Colon (tissue), 2 donors: ENCODE measurements at regions not wholly inside any gene's neighbourhood (a gene's known extent, or its start where the extent isn't known, plus 50 kb on each side); places are given as distances from the start of the nearest gene placed in this dataset.

Experiments
- FAIRE-seq: peaks from 2 replicates; lab custom pipeline; 2012; peaks lifted over from hg19 to GRCh38; lab: Jason Lieb, UNC
- donor health status: control.
- donor health status: control.

DNA sequence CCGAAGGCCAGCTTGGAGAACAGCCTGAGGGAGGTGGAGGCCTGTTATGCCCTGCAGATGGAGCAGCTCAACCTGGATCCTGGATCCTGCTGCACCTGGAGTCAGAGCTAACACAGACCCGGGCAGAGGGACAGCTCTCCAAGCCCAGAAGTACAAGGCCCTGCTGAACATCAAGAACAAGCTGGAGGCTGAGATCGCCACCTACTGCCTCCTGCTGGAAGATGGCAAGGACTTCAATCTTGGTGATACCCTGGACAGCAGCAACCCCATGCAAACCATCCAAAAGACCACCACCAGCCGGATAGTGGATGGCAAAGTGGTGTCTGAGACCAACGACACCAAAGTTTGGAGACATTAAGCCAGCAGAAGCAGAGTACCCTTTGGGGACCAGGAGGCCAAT lies 223.5 kb upstream of the ID4 start:
- FAIRE-seq = no peak

DNA sequence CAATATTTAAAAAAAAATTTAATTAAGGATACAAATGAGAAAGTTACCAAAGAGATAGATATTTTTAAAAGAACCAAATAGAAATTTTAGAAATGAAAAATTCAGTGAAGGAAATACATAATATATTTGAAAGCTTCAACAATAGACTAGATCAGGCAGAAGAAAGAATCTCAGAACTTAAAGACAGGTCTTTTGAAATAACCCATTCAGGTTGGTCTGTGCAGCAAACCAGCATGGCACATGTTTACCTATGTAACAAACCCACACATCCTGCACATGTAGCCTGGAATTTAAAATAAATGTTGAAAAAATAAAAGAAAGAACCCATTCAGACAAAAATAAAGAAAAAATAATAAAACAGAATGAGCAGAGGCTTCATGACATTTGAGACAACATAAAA lies 221.1 kb upstream of the ID4 start:
- no peak for FAIRE-seq

DNA sequence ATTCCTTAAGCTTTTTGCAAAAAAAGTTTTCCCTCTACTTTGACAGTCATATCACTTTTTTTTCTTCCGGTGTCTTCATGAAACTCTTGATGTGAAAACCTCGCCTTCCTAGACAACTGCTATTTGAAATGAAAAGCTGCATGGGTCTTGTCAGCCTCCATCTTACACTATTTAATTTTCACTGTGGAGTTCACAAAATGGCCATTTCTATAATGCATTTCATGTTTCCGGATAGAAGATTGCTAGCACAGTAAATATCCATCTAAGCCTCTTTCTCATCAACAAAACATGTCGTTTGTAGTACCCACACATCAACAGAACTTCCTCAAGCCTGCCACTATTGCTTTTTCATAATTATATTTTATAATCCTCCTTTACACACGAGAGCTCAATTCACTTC lies 204.9 kb upstream of the ID4 start:
- FAIRE-seq = no peak

DNA sequence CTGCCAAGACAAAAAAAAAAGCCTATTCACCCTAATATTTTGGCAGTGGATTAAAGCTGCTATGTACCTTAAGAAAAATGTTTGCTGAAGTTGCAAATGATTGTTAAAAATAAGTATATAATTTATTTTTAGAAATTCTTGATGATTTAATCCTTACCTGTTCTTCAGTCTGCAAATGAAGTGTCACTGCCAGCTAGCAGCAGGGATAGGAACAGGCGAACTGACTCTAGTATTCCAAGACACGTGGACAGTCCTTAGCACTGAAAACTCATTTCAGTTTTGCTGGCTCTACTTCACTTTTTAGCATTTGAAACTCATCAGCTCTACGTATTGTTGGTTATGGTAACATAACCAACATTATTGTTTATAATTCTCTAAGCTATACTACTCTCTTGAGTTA lies 204.4 kb upstream of the ID4 start:
- no peak for FAIRE-seq

DNA sequence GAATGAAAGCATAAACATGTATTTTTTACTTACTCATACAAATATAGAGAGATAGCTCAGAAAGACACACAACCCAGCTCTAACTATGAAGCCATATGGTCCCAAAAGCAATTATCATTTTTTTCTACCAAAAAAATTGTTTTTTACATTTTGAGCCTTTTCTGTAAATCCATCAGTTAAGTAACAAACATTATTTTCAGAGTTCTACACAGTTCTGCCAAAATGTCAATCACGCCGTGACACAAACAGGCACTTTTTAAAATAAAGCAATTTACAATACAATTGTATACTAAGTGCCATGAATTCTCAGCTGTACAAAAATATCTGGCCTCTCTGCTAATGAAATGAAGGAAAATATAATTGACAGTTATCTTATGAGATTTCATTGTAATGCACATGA lies 201.4 kb upstream of the ID4 start:
- no peak for FAIRE-seq

DNA sequence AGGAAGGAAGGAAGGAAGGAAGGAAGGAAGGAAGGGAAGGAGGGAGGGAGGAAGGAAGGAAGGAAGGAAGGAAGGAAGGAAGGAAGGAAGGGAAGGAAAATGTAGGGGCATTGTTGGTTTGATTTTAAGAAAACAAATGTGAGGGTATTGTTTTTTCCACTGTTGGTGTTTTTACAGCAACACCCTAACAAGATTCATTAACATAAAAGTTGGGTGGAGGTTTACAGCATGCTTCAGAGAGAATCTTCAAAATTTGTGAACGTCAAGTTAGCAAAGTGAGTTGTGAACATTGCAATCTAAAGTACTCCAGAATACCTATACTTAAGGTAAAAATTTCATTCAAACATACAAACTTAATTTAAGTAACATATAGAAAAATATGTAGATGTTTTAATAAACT lies 200.2 kb upstream of the ID4 start:
- FAIRE-seq = no peak

DNA sequence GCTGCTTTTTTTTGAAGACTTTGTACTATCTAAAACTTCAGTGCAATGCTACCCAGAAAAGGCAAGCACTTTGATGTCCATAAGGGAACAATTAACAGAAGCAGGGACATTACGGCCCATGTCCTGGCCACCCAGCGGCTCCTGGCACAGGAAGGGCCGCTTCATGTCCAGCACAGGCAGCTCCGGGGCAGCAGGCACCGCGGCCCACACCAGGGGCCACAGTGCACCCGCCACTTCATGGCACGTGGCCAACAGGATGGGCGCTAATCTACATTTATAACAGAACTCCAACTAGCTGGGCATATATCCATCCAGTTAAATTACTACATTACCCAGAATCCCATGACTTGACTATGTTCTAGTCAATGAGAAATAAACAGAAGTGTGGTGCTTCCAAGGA lies 198.2 kb upstream of the ID4 start:
- no peak for FAIRE-seq

DNA sequence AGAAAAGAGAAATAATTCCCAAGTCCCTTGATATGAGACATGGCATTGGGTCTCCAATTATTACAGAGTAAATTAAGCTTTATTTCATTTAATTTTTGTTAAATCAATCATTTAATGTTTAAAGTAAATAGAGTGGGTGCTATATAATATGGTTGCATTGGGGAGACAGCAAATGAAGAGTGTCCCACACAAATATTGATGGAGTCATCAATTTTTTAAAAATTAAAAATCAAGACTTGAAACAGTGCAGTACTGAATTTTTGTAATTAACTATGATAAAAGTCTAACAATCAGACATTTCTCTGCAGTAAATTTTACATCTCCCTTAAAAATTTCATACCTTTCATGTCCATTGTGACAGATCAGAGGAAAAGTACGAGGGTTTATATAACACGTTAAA lies 193.9 kb upstream of the ID4 start:
- FAIRE-seq = no peak

DNA sequence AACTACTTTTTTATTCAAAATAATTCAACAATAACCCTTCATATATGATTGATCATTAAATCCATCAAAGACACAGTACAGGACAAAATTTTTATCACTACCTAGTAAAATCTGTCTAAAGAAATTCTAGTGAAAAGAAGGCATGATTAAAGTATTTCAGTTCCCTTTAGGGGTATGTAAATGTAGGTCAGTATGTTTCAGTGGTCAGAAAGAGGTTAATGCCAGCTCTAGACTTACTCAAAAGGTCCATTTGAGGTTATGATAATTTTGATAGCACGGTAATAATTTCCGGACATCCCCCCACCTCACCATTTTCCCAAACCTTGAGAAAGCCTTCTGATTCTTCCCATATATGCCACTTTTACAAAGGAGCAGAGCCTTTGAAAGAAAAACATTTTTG lies 193.5 kb upstream of the ID4 start:
- no peak for FAIRE-seq

DNA sequence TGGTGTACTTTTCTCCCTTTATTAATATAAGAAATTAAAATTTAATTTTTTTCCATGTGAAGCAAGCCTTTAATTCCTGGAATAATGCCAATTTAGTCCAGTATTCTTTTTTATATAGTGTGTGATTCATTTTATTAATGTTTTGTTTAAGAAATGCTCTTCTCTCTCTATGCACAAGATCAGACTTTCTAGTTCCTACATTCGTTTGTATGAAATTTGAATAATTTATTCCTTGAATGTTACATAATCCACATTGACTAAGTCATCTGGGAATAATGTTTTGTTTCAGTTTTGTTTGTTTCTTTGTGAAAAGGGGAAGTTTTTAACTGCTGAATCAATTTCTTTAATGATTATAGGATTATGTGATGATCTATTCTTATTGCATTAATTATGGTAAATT lies 181.4 kb upstream of the ID4 start:
- FAIRE-seq = no peak

DNA sequence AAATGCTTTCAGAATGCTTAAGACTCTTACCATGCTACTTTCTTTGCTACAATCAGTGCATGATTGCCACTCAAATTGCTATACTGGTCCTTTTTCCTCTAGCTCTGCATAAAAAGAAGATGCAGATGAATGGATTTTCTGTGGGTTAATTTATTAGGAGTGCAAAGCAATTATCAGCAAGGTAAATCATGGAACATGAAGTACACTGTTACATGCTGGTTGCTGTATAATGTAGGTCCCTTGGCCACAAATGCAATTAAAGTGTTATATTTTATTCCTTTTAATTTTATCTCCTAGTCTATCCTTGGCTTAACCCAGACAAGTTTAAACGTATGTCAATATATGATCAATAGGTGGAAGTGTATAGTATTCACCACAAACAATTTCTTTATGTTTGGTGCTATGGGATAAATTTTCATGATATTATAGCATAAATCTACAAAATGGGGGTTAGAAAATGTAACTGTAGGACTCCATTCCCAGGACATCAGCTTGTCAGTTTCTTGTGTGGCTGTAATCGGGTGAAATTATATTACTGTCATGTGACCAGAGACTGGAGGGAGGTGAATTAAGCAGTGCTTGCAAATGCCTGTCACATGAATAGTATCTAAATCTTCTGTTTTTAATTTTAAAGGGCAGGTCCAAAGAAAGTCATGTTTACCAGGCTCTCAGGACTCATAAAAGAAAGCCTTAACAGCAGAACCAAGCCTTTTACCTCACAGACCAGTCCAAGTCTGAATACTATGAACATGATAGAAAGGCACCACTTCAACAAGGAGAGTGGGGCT lies 176.9 kb upstream of the ID4 start:
- no peak for FAIRE-seq

DNA sequence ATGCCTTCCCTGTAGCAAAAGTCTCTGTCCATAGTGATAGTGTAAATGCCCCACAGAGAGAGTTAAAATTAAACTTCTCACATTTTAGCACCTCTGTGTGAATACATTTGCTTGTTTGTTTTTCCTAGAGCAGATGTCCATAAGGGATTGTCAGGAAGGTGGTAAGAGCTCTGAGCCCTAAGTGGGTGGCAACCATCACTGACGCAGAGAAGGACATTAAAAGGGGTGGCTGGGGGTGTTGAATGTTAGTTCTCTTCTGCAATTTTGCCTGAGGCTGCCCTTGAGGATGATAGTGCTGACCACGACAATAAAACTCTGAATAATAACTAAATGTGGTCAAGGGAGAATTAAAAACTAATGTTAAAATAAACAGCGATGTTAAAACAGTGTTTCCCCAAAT lies 174.3 kb upstream of the ID4 start:
- no peak for FAIRE-seq

DNA sequence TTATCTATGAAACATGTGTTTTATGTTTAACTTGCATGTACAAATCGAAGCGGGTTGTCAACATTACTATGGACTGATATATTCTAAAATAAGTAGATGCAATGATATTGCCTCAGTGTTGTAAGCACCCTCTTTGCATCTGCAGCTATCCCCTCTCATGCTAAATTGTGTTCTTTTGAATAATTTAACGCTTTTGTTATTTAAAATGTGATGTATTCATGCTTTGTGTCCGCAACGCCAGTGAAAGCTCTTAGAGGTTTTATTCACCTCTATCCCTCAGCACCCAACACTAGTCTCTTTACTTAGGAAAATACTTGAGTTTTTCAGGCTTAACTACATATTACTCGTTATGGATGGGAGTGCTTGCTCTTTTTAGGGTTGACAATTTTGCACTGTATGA lies 173.7 kb upstream of the ID4 start:
- FAIRE-seq = no peak

DNA sequence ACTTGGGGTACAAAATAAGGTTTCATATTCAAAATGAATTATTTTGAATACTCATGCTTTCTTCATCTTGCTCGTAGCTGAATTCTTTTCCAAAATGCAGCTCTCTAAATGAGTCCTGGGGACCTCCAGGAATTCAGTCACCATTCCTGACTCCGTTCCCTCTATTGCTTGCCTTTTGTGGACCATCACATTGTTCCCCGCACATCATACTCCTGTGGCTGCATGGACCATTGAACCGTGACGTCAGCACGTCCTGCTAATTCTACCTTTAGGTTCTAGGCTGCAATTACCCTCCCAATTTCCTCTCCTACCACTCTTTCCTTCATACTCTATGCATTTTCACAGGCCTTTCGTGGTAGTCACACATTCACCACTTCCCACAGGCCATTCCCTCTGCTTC lies 173.1 kb upstream of the ID4 start:
- no peak for FAIRE-seq

DNA sequence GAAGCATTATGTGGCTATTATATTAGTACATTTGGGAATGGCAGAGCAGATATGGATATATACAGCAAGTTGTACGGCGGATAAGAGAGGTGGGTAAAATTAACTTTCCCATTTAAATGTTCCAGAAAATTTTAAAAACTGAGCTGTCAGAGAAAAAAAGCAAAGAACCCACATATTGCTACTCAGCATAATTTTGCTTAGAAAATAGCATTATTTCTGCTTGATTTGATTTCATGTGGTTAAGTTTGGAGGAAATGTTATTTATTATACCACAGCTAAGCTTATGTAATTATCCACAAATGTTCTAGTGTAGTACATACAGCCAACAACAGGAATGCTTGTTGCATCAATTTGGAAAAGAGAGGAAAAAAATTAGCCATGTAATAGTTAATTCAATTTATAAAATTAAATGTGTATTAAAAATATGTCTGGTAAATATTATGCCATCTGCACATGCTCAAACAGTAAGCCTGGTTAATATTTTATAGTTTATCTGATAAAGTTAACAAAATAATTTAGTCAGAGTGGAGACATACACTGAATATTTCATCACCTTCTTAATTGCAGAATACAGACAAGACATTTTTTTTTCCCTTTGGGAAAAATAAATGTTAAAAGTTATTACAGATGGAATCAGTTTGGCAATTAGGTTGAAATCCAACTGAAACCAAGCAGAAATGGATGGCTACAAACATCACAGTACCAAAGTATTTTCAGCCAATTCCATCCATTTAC lies 172.1 kb upstream of the ID4 start:
- no peak for FAIRE-seq

DNA sequence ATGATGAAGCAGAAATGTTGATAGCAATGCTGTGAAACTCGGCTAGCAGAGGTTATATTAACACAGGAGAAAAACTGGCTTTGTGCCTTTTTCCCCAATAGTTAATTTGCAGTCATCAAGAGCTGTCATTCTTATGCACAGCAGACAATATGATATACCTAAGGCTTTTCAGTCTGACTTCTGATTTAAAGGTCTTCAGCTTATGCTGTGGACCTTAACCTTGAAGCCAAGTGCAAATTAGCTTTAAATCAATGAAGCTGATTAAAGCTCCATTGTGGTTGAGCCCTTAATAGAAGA lies 171.6 kb upstream of the ID4 start:
- no peak for FAIRE-seq

DNA sequence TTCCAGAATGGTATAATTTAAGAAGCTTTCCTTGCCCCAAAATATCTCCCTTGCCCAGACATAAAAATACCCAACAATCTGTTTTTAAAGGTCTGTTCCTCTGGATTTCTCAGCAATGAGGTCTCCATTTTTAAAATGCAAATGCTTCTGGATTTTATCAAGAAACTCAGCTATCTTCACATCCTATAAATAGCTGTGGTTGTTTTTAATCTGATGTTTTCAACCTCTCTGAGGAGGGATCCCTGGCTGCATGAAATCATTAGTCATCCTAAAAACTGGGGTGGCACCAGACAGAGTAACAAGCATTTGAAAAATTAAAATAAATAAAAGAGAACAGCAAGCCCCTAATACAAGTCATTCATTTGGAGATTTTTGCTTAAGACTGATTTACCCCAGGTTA lies 168.5 kb upstream of the ID4 start:
- no peak for FAIRE-seq

DNA sequence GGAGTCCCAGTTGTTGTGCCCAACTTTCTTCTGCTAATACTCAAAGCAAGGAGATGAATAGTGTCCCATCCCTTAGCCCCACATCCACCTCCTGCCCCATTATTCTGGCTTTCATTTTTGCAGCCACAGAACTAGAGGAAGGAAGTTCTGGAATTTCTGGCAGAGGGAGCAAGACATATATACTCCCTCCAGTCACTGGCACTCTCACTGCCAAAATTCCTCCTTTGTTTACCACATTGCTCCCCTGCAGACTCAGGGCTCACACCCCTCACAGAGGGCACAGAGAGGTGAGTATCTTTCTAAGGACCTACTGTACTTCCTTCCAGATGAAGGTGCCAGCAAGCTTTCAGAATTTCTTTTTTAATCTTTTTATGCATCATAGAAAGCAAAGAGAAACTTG lies 168.0 kb upstream of the ID4 start:
- no peak for FAIRE-seq

DNA sequence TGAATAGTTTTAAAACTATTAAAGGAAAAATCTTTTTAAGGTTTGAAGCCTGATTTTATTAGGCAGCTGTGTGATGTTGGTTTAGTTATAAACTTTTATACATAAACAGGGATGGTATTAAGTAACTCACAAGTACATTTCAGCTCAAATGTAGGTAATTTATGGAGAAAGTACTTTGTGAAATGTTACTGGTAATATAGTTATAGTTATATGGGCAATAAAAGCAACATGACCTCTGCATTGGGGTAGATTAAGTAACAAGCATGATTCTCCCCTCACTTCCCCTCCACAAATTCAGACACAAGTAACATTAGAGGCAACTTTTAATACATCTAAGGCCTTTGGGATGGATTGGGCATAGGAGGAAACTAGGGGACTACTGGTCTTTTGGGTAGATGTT lies 154.3 kb upstream of the ID4 start:
- FAIRE-seq = no peak

DNA sequence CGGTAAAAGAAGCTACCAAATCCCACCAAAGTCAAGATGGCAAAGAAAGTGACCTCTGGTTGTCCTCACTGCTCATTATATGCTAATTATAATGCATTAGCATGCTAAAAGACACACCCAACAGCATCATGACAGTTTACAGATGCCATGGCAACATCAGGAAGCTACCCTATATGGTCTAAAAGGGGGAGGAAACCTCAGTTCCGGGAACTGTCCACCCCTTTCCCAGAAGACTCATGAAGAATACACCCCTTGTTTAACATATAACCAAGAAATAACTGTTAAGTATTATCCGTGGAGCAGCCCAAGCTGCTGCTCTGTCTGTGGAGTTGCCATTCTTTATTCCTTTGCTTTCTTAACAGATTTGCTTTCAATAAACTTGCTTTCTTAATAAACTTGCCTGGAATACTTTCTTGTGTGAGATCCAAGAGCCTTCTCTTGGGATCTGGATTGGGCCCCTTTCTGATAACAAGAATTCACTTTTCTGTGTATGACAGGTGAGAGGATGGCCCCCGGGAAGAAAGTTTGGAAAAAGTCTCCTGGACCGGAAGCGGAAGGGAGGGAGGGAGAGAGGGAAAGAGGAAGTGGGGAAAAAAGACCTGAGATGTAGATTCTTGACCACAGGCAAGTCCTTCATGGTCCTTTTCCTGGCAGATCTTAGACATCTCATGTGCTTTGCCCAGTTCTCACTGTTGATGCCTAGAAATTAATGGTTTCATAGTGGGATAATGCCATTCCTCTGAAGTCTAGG lies 146.7 kb upstream of the ID4 start:
- FAIRE-seq = no peak

DNA sequence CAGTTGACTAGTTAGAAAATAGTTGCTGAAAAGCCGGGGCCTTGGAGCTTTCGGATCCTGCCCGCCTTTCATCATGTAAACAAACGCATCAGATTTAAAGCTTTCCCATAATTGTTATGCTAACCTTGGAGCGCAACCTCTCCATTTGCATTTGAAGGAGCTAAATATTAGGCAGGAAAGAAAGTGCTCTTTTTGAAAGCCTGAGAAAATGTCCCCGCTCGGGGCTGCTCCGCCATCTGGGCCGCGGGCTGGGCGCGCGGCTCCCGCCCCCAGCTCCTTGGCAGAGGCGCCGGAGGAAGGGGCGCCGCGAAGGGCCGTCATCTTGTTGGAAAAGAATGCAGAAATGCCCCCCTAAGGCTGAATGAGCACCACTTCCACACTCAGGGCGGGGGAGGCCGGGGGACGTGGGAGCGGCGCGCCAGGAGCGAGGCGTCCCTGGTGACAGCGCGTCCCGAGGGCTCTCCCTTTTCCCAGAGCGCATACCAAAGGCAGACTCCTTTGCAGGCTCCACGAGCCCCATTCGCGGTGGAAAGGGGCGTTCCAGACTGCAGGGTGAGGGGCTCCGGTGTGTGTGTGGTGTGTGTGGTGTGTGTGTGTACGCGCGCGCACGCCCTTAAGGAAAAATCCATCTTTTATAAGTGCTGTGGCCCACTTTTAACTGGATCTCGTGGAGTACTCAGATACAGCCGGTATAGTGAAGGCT lies 145.6 kb upstream of the ID4 start:
- FAIRE-seq = no peak

DNA sequence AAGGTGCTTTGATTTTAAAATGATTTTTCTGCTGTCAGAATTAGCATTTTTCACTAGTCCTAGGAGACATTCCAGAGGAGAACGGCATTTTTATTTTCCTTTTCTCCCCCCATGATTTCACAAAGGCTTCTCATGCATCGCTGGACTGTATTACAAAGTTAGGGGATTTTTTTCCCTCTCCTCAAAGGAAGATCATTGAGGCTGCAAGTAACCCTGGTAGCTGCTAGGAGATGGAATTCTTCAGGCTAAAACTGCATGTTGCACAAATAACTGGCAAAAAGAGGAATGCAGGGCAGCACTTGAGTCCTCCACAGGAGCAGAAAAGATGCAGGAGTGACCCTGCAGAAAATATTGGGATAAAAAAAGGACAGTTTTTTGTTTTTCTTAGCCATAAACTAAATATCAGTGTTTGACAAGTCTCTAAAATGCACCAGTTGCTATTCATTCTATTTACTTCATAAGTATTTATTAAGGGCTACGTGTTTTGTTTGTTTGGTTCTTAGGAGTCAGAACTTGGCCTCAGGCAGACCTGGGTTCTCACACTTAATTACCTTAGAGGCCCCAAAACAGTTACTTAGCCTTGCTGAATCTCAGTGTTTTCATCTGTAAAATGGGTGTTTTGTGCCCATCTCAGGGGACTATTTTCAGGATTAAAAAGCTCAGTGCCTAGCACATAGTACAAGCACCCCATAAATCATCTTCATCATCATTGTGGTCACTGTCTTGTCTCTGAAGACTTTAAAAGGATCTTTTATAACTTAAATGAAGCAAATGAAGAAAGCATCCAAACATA lies 144.5 kb upstream of the ID4 start:
- FAIRE-seq = no peak
